ENCODE measurements at regions not wholly inside any gene's neighbourhood (a gene's known extent, or its start where the extent isn't known, plus 50 kb on each side); places are given as distances from the start of the nearest gene placed in this dataset.

DNA sequence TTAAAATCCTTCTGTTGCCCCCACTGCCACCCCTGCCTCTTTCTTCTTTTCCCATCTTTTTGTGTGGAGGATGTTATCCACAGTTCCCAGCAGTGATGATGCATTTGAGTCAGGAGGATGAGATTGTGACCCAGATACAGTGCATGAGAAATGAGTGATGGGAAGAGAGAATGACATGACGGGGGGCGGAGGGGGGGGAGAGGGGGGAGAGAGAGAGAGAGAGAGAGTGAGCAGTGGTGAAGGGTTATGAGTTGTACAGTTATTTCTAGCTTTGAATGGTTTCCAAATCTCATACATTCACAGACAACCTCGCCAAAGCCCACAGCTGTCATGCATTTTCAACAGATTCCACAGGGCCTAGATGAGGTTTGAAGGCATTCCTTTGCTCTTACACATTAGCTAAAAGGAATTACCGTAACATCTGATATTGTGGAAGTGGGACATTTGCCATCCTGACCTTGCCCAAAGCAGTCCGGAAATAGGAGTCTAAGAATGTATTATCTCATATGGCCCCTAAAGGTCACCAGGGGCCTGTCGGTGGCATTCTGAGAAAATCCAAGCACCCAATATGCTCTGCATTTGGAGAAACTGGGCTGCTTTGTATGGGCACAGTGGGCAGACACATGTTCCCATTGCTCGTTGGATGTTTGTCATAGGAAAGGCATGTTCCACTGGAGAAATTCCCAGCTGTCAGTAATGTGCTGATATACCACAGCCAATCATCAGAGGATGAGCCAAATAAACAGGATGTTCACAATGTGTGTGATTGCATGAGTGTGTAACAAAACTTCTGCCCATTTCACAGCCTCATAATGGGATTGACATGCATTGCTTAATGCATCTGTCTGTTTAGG is 435.8 kb downstream of the SPRY1 start:
- WGBS, 10 experiments = 0 to 100% (median 93%) methylated on average over 1 to 4 of the region's 7 CpGs; no CpG with 5 or more reads in 1 of the 10 experiments
- H3K27ac ChIP-seq = no peak overlapping the region
- H3K4me3 ChIP-seq = no peak overlapping the region
- in situ Hi-C loops (cut with MboI; ENCODE audit: low pct_unique_long_range_greater_than_20kb in 2 of 9, low sequenced_read_pairs in 9 of 9, unreplicated experiment in 9 of 9) = no loop called here
- peaks cover 6 to 15% of the 10 kb centered on the region in 2 donors for H3K4me1 ChIP-seq (replicated peaks in 1 of 2)
- peak in 6 of 8 experiments; percentile 4 to 92 (median 44) for ATAC-seq (replicated peaks in 6 of 8)

DNA sequence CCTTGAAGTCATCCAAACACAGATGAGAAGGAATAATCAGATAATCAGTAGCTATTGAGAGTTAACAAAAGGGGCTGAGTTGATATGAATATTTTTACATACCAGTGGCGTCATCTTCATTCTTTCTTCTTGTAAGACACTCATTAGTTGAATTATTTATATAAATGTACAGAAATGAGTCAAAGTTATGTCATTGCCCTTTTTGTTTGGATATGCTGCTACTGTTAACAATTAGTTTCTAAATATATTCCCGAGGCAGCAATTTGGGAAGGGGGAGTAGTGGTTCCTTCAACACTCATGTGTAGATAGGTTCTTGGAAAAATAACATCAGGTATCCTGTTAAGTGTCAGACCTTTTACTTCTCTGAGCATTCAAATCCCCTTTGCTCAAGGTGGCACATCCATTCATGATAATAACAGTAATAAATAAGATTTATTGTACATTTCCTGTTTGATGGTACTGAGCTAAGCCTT is 436.6 kb downstream of the SPRY1 start:
- peak in 3 of 8 experiments; percentile 33 to 58 (median 45) for ATAC-seq (replicated peaks in 6 of 8)
- in situ Hi-C loops (cut with MboI; ENCODE audit: low pct_unique_long_range_greater_than_20kb in 2 of 9, low sequenced_read_pairs in 9 of 9, unreplicated experiment in 9 of 9) = no loop called here
- H3K4me3 ChIP-seq = no peak overlapping the region
- no peak overlapping the region for H3K27ac ChIP-seq
- WGBS, 10 experiments = 0 to 96% (median 77%) methylated on average over 1 to 2 of the region's 2 CpGs; no CpG with 5 or more reads in 2 of the 10 experiments
- H3K4me1 ChIP-seq (replicated peaks in 1 of 2) = peaks cover 6 to 15% of the 10 kb centered on the region in 2 donors

GRCh38 chr4:123835831-123836590 is 439.4 kb downstream of the SPRY1 start:
- in situ Hi-C loops (cut with MboI; ENCODE audit: low pct_unique_long_range_greater_than_20kb in 2 of 9, low sequenced_read_pairs in 9 of 9, unreplicated experiment in 9 of 9) = no loop called here
- no peak for ATAC-seq (replicated peaks in 6 of 8)

GRCh38 chr4:123836851-123837595 is 440.4 kb downstream of the SPRY1 start:
- ATAC-seq (replicated peaks in 6 of 8) = no peak
- in situ Hi-C loops (cut with MboI; ENCODE audit: low pct_unique_long_range_greater_than_20kb in 2 of 9, low sequenced_read_pairs in 9 of 9, unreplicated experiment in 9 of 9) = no loop called here
- Histone ChIP-seq H3K4me3 (no peak overlapping the region), H3K4me1 (replicated peaks in 1 of 2) (peaks cover 0 to 8% of the 10 kb centered on the region in 2 donors), H3K27ac (no peak overlapping the region)
- 35 to 92% (median 55%) methylated on average over 1 to 4 of the region's 4 CpGs for WGBS, 10 experiments

More at GRCh38 chr4:123835831-123836590, 439.4 kb downstream of the SPRY1 start:
- no peak overlapping the region for H3K4me3 ChIP-seq
- 6 to 100% (median 85%) methylated on average over 2 to 4 of the region's 4 CpGs for WGBS, 10 experiments
- H3K4me1 ChIP-seq (replicated peaks in 1 of 2) = peaks cover 4 to 10% of the 10 kb centered on the region in 2 donors
- H3K27ac ChIP-seq = no peak overlapping the region

DNA sequence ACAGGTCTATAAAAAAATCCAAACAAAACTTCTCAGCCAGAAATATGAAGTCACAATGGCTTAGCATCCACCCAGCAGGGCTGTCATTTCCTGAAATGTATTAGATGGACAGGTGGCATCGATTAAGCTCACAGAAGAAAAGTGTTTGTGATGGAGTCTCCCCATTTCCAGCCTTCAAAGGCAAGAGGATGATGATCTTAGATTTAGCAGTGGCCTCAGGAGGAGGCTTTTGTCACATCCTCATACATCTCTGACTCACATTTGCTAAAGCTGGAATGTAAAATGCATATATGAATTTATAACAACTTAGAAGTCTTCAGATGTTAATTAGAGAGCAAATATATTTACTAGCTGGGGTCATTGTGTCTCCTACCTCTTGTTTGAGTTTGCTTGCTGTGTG is 441.9 kb downstream of the SPRY1 start:
- peak in 3 of 8 experiments; percentile 71 to 98 (median 91) for ATAC-seq (replicated peaks in 6 of 8)
- in situ Hi-C loops (cut with MboI; ENCODE audit: low pct_unique_long_range_greater_than_20kb in 2 of 9, low sequenced_read_pairs in 9 of 9, unreplicated experiment in 9 of 9) = no loop called here
- 14 to 80% (median 45%) methylated on average over 1 of the region's 1 CpG; no CpG with 5 or more reads in 5 of the 10 experiments for WGBS, 10 experiments

GRCh38 chr4:123840197-123840596 is 443.6 kb downstream of the SPRY1 start:
- ATAC-seq (replicated peaks in 6 of 8) = no peak
- Histone ChIP-seq H3K4me1 (replicated peaks in 1 of 2) (no peaks in the 10 kb centered on the region), H3K27ac (no peak overlapping the region), H3K4me3 (no peak overlapping the region)
- in situ Hi-C loops (cut with MboI; ENCODE audit: low pct_unique_long_range_greater_than_20kb in 2 of 9, low sequenced_read_pairs in 9 of 9, unreplicated experiment in 9 of 9) = no loop called here

More for the DNA sequence above, 441.9 kb downstream of the SPRY1 start:
- Histone ChIP-seq H3K27ac (no peak overlapping the region), H3K4me3 (no peak overlapping the region), H3K4me1 (replicated peaks in 1 of 2) (peaks cover 0 to 5% of the 10 kb centered on the region in 2 donors)

DNA sequence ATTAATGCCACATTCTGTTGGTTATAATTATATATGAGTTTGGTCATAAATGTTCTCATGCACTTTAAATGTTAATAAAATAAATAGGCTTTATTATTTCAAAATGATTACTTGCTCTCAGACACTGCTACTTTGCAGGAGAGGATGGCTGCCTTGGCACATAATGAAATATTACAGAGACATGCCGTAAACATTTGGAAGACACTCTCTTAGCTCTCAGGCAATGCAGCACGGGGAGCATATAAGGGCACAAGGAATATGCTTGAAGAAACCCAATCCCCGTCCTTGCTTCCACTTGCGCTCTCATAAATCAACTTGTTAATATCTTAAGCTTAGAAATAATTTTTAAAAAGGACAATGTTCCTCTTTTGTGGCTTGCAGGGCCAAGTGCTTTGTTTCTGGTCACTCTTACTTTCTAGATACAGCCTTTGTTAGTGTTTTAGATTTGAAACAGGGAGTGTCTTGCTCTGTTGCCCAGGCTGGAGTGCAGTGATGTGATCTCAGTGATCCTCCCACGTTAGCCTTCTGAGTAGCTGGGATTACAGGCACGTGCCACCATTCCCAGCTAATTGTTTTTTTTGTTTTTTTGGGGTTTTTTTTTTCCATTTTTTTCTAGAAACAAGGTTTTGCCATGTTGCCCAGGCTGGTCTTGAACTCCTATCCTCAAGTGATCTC is 445.0 kb downstream of the SPRY1 start:
- Histone ChIP-seq H3K27ac (no peak overlapping the region), H3K4me3 (no peak overlapping the region), H3K4me1 (replicated peaks in 1 of 2) (no peaks in the 10 kb centered on the region)
- in situ Hi-C loops (cut with MboI; ENCODE audit: low pct_unique_long_range_greater_than_20kb in 2 of 9, low sequenced_read_pairs in 9 of 9, unreplicated experiment in 9 of 9) = no loop called here
- peak in 1 of 8 experiments; percentile 56 for ATAC-seq (replicated peaks in 6 of 8)
- WGBS, 10 experiments = 31 to 89% (median 72%) methylated on average over 1 to 6 of the region's 6 CpGs

GRCh38 chr4:123843137-123843536 is 446.5 kb downstream of the SPRY1 start:
- Histone ChIP-seq H3K4me3 (no peak overlapping the region), H3K4me1 (replicated peaks in 1 of 2) (no peaks in the 10 kb centered on the region), H3K27ac (no peak overlapping the region)
- ATAC-seq (replicated peaks in 6 of 8) = no peak
- in situ Hi-C loops (cut with MboI; ENCODE audit: low pct_unique_long_range_greater_than_20kb in 2 of 9, low sequenced_read_pairs in 9 of 9, unreplicated experiment in 9 of 9) = no loop called here
- WGBS, 10 experiments = 11 to 100% (median 87%) methylated on average over 1 of the region's 1 CpG

- no peak for ATAC-seq (replicated peaks in 6 of 8)
- 50 to 100% (median 100%) methylated on average over 1 to 4 of the region's 4 CpGs; no CpG with 5 or more reads in 4 of the 10 experiments for WGBS, 10 experiments
- Histone ChIP-seq H3K27ac (no peak overlapping the region), H3K4me1 (replicated peaks in 1 of 2) (no peaks in the 10 kb centered on the region), H3K4me3 (no peak overlapping the region)
- in situ Hi-C loops (cut with MboI; ENCODE audit: low pct_unique_long_range_greater_than_20kb in 2 of 9, low sequenced_read_pairs in 9 of 9, unreplicated experiment in 9 of 9) = no loop called here
Measured at GRCh38 chr4:123844374-123844773, 447.8 kb downstream of the SPRY1 start.

DNA sequence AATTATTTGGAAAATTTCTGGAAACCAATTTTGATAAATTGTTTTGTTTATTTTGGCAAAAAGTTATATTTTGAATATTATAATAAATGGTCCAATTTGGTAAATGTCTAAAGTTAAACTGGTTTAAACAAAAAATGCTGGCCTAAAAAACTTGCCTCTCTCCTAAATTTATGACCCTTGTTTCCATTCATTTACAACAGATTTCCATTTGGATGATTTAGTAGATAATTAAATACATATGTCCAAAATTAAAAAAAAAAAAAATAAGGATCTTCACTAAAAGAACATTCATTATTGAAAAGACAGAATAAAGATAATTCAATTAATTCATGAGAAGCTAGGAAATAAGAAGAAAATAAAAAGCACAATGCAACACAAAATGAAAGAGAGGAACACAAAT is 449.5 kb downstream of the SPRY1 start:
- in situ Hi-C loops (cut with MboI; ENCODE audit: low pct_unique_long_range_greater_than_20kb in 2 of 9, low sequenced_read_pairs in 9 of 9, unreplicated experiment in 9 of 9) = no loop called here
- H3K4me3 ChIP-seq = no peak overlapping the region
- no peak for ATAC-seq (replicated peaks in 6 of 8)

DNA sequence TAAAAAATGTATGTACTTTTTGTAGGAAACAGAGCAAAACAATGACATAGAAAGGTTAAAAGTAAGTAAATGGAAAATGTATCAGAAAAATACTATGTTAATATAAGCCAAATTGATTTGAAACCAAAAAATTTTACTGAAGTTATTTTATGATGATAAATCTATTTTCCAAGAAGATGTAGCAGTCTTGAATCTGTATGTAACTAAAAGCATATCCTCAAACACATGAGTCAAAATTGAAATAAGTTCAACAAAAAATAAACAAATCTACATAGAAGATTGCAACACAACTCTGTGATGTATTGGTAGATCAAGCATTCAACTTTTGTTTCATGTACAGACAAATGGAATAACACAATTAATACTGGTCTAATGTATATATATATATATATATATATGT is 450.0 kb downstream of the SPRY1 start:
- H3K4me1 ChIP-seq (replicated peaks in 1 of 2) = no peaks in the 10 kb centered on the region
- in situ Hi-C loops (cut with MboI; ENCODE audit: low pct_unique_long_range_greater_than_20kb in 2 of 9, low sequenced_read_pairs in 9 of 9, unreplicated experiment in 9 of 9) = no loop called here
- H3K4me3 ChIP-seq = no peak overlapping the region
- no peak overlapping the region for H3K27ac ChIP-seq
- ATAC-seq (replicated peaks in 6 of 8) = no peak

More for the DNA sequence above, 449.5 kb downstream of the SPRY1 start:
- no peak overlapping the region for H3K27ac ChIP-seq
- H3K4me1 ChIP-seq (replicated peaks in 1 of 2) = no peaks in the 10 kb centered on the region

GRCh38 chr4:123848606-123849005 is 452.0 kb downstream of the SPRY1 start:
- Histone ChIP-seq H3K4me3 (no peak overlapping the region), H3K27ac (no peak overlapping the region), H3K4me1 (replicated peaks in 1 of 2) (no peaks in the 10 kb centered on the region)
- in situ Hi-C loops (cut with MboI; ENCODE audit: low pct_unique_long_range_greater_than_20kb in 2 of 9, low sequenced_read_pairs in 9 of 9, unreplicated experiment in 9 of 9) = no loop called here
- ATAC-seq (replicated peaks in 6 of 8) = no peak
- WGBS, 10 experiments = 14 to 100% (median 51%) methylated on average over 1 of the region's 1 CpG; no CpG with 5 or more reads in 2 of the 10 experiments

Data from motor neuron (in vitro differentiated cells).